OCI-LY1 (cell line): ENCODE measurements at regions not wholly inside any gene's neighbourhood (a gene's known extent, or its start where the extent isn't known, plus 50 kb on each side); places are given as distances from the start of the nearest gene placed in this dataset.

Experiments used
- H2AFZ ChIP-seq: fragments of 200-600 bp; sonication (generic), shearing (Covaris generic); 2 replicates; pipeline ENCODE4 v1.6.0; 2014; ENCODE audit warnings: antibody characterized with exemption, mild to moderate bottlenecking, low read length
- H3F3A ChIP-seq: fragments of 200-600 bp; sonication (generic), shearing (Covaris generic); 2 replicates; pipeline ENCODE4 v1.6.0; 2014; ENCODE audit warnings: mild to moderate bottlenecking, antibody characterized with exemption, low read length, moderate library complexity; ENCODE audit not compliant: insufficient read depth
- H3K27ac ChIP-seq: fragments of 200-600 bp; sonication (generic); 2 replicates; pipeline ENCODE4 v1.5.1; 2014; ENCODE audit warnings: low read length, mixed run types, mild to moderate bottlenecking, low read depth; ENCODE audit not compliant: poor library complexity, severe bottlenecking
- H3K27me3 ChIP-seq: fragments of 200-600 bp; sonication (generic); 2 replicates; pipeline ENCODE4 v1.6.0; 2014; ENCODE audit warnings: antibody characterized with exemption, mild to moderate bottlenecking, low read length, moderate library complexity; ENCODE audit not compliant: insufficient read depth
- H3K36me3 ChIP-seq: fragments of 200-600 bp; sonication (generic); 2 replicates; pipeline ENCODE4 v1.6.1; 2014; ENCODE audit warnings: mild to moderate bottlenecking, antibody characterized with exemption, low read length, moderate library complexity, mixed read lengths; ENCODE audit not compliant: insufficient read depth
- H3K4me1 ChIP-seq: fragments of 200-600 bp; sonication (generic); 2 replicates; pipeline ENCODE4 v1.5.1; 2014; ENCODE audit warnings: mild to moderate bottlenecking, low read length, moderate library complexity; ENCODE audit not compliant: insufficient read depth, severe bottlenecking
- H3K4me2 ChIP-seq: fragments of 200-600 bp; sonication (generic), shearing (Covaris generic); 2 replicates; pipeline ENCODE4 v1.6.1; 2014; ENCODE audit warnings: low read length
- H3K4me3 ChIP-seq: fragments of 200-600 bp; sonication (generic); 2 replicates; pipeline ENCODE4 v1.5.1; 2014; ENCODE audit warnings: low read length, low read depth, mild to moderate bottlenecking, mixed read lengths; ENCODE audit not compliant: poor library complexity, severe bottlenecking
- H3K79me2 ChIP-seq: fragments of 200-600 bp; shearing (Covaris generic); 2 replicates; pipeline ENCODE4 v1.6.1; 2016; ENCODE audit warnings: mixed run types, low read length, mixed read lengths; ENCODE audit not compliant: insufficient read depth
- H3K9ac ChIP-seq: fragments of 200-600 bp; sonication (generic), shearing (Covaris generic); 2 replicates; pipeline ENCODE4 v1.6.1; 2014; ENCODE audit warnings: mild to moderate bottlenecking, low read length, mixed read lengths
- H3K9me2 ChIP-seq: fragments of 200-600 bp; sonication (generic), shearing (Covaris generic); 2 replicates; pipeline ENCODE4 v1.6.1; 2014; ENCODE audit warnings: low read depth, mild to moderate bottlenecking, low read length, mixed read lengths
- H3K9me3 ChIP-seq: fragments of 200-600 bp; shearing (Covaris generic); 2 replicates; pipeline ENCODE4 v1.6.1; 2014; ENCODE audit warnings: low read length, mixed read lengths
- H4K20me1 ChIP-seq: fragments of 200-600 bp; sonication (generic), shearing (Covaris generic); 2 replicates; pipeline ENCODE4 v1.6.0; 2016; ENCODE audit warnings: mild to moderate bottlenecking, low read length; ENCODE audit not compliant: insufficient read depth
- CTCF ChIP-seq: fragments of 200-600 bp; sonication (generic), shearing (Covaris generic); IDR thresholded peaks from 2 replicates; pipeline ENCODE4 v1.5.1; 2017; ENCODE audit warnings: mild to moderate bottlenecking, antibody characterized with exemption, low read length, moderate library complexity, mixed read lengths
- EZH2 ChIP-seq: fragments of 200-600 bp; sonication (generic), shearing (Covaris generic); IDR thresholded peaks from 2 replicates; pipeline ENCODE4 v1.8.0; 2017; ENCODE audit warnings: borderline replicate concordance, mixed run types, mild to moderate bottlenecking, antibody characterized with exemption, low read length, moderate library complexity, mixed read lengths

GRCh38 chr16:54873071-54873470 is 57.6 kb upstream of the IRX5 start:
- no peak overlapping the region for H2AFZ ChIP-seq

GRCh38 chr16:54870151-54870550 is 60.5 kb upstream of the IRX5 start:
- H3K4me2 ChIP-seq, result no peak overlapping the region
- H4K20me1 ChIP-seq, result no peaks in the 10 kb centered on the region
- no peaks in the 10 kb centered on the region for H3K27me3 ChIP-seq
- no peaks in the 10 kb centered on the region for H3F3A ChIP-seq
- H3K27ac ChIP-seq, result no peak overlapping the region
- no peak for TF ChIP-seq CTCF
- no peak for TF ChIP-seq EZH2
- no peak overlapping the region for H3K9ac ChIP-seq
- no peaks in the 10 kb centered on the region for H3K79me2 ChIP-seq
- H3K9me3 ChIP-seq, result no peaks in the 10 kb centered on the region
- H3K4me1 ChIP-seq, result no peaks in the 10 kb centered on the region
- H2AFZ ChIP-seq, result no peak overlapping the region
- H3K9me2 ChIP-seq, result no peaks in the 10 kb centered on the region
- no peaks in the 10 kb centered on the region for H3K36me3 ChIP-seq
- no peak overlapping the region for H3K4me3 ChIP-seq

More at GRCh38 chr16:54873071-54873470, 57.6 kb upstream of the IRX5 start:
- Histone ChIP-seq H3K27ac (no peak overlapping the region), H3K9ac (no peak overlapping the region), H4K20me1 (no peaks in the 10 kb centered on the region), H3K4me3 (no peak overlapping the region), H3K27me3 (no peaks in the 10 kb centered on the region), H3K79me2 (no peaks in the 10 kb centered on the region), H3K4me1 (no peaks in the 10 kb centered on the region), H3K9me2 (no peaks in the 10 kb centered on the region), H3F3A (no peaks in the 10 kb centered on the region), H3K36me3 (no peaks in the 10 kb centered on the region), H3K9me3 (no peaks in the 10 kb centered on the region), H3K4me2 (no peak overlapping the region)
- no peak for TF ChIP-seq EZH2
- TF ChIP-seq CTCF, result no peak

- no peaks in the 10 kb centered on the region for H4K20me1 ChIP-seq
- no peaks in the 10 kb centered on the region for H3K9me3 ChIP-seq
- no peak overlapping the region for H3K4me2 ChIP-seq
- no peak overlapping the region for H3K27ac ChIP-seq
- H3K9me2 ChIP-seq, result no peaks in the 10 kb centered on the region
- H2AFZ ChIP-seq, result no peak overlapping the region
- H3K36me3 ChIP-seq, result no peaks in the 10 kb centered on the region
- no peaks in the 10 kb centered on the region for H3F3A ChIP-seq
- H3K4me3 ChIP-seq, result no peak overlapping the region
- no peaks in the 10 kb centered on the region for H3K79me2 ChIP-seq
- TF ChIP-seq EZH2, result no peak
- no peaks in the 10 kb centered on the region for H3K4me1 ChIP-seq
- H3K27me3 ChIP-seq, result no peaks in the 10 kb centered on the region
- no peak overlapping the region for H3K9ac ChIP-seq
Measured at GRCh38 chr16:54867302-54867832, 63.3 kb upstream of the IRX5 start.

- Histone ChIP-seq H2AFZ (no peak overlapping the region), H3K4me2 (no peak overlapping the region), H3K4me3 (no peak overlapping the region), H3K36me3 (no peaks in the 10 kb centered on the region), H3K9me3 (no peaks in the 10 kb centered on the region), H3K9me2 (no peaks in the 10 kb centered on the region), H3K27ac (no peak overlapping the region), H3K27me3 (no peaks in the 10 kb centered on the region), H3K79me2 (no peaks in the 10 kb centered on the region), H3K4me1 (no peaks in the 10 kb centered on the region), H4K20me1 (no peaks in the 10 kb centered on the region), H3K9ac (no peak overlapping the region), H3F3A (no peaks in the 10 kb centered on the region)
- TF ChIP-seq CTCF, result no peak
- no peak for TF ChIP-seq EZH2
Measured at GRCh38 chr16:54862529-54862928, 68.1 kb upstream of the IRX5 start.
